ENCODE measurements at regions not wholly inside any gene's neighbourhood (a gene's known extent, or its start where the extent isn't known, plus 50 kb on each side); places are given as distances from the start of the nearest gene placed in this dataset.
A peak's percentile ranks its signal among the peaks of the same experiment; 100 is the strongest.
"Not testable (repeated sequence)": the region's sequence is repeated elsewhere in the genome, so short reads cannot be mapped to it uniquely, and the experiment has no call there.

DNA sequence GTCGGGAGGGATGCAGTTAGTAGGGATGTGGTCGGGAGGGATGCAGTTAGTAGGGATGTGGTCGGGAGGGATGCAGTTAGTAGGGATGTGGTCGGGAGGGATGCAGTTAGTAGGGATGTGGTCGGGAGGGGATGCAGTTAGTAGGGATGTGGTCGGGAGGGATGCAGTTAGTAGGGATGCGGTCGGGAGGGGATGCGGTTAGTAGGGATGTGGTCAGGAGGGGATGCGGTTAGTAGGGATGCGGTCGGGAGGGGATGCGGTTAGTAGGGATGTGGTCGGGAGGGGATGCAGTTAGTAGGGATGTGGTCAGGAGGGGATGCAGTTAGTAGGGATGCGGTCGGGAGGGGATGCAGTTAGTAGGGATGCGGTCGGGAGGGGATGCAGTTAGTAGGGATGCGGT, 96.2 kb downstream of the BDH1 start:
- DNase-seq (ENCODE audit: low spot score) = not testable (repeated sequence)

DNA sequence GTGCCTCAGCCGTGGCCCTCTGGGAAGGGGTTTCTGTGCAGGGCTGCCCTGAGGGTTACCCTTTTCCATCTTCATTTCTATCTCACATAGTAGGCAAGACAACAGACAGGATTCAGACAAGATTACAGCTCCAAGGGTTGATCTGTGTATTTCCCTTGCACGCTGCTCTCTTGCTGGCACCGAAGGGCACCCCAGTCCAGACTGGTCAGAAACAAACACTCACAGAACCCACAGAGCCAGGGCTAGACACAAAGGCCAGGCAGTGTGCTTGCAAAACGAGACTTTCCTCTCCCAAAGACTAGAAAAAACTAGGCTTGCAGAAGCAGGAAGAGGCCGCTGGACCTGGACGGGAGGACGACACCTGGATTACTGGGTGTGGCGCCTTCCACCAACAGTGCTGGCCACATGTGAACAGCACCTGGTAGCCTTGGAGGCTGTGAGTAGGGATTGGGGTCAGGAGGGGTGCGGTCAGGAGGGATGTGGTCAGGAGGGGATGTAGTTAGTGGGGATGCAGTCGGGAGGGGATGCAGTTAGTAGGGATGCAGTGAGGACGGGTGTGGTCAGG, 96.8 kb downstream of the BDH1 start:
- no peak for DNase-seq (ENCODE audit: low spot score)

DNA sequence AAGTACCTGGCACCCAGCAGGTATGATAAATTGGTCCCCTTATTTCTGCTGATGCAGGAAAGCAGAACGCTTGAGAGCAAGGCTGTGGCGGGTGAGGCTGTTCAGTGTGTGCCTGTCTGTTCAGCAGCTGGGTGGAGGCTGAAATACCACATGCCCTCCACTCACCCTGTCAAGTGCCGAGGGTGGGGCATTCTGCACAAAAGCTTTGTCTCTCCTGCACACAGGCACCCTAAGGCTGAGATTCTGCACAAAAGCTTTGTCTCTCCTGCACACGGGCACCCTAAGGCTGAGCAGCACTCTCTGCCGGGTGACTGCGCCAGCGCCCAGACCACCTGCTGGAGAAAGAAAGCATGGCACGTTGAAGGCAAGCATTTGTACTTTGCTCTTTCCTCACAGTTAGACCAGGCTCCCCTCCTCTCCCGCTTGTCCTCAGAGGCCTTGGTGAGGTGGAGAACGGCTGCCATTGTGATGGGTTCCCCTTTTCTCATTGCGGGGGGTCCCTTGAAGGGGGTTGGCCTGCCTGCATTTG, 97.5 kb downstream of the BDH1 start:
- DNase-seq (ENCODE audit: low spot score) = no peak

GRCh38 chr3:197456261-197457091, 99.3 kb downstream of the BDH1 start:
- peak; percentile 94 for DNase-seq (ENCODE audit: low spot score)

GRCh38 chr3:197454841-197455240, 100.9 kb downstream of the BDH1 start:
- DNase-seq (ENCODE audit: low spot score) = not testable (repeated sequence)

DNA sequence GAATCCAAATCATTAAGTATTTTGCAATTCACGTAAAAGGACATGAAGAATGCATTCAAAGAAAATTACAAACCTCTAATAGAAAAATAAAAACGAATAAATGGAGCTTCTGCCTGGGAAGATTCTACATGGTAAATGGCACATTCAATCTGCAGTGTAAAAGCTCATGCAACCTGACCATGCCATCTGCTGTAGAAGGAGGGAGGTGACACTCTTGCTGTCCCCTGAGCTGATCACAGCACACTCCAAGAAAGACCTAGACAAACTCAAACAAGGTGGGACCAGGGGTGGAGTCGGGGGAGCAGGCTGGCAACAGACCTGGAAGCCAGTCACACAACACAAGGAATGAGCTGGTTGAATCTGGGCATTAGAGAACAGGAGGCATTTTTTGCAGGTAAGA, 101.8 kb downstream of the BDH1 start:
- no peak for DNase-seq (ENCODE audit: low spot score)

- DNase-seq (ENCODE audit: low spot score) = no peak
Measured at GRCh38 chr3:197450810-197451209, 105.0 kb downstream of the BDH1 start.

DNA sequence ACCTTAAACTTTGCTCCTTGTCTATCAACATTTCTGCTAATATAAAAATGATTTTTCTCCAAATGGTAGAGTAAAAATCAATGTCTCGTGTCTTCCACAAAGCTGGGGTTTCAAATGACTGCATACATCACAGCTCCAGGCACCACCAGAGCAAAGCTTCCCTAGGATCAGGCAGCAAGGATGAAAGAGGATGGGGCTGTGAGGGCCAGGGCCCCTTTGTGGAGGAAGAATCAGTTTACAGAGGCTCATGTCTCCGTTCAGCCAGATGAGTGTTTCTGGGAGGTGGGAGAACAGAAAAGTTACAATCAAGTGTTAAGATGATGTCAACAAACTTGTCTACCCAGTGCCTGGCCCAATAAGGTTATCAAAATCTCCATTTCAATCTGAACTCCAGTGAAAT, 105.5 kb downstream of the BDH1 start:
- no peak for DNase-seq (ENCODE audit: low spot score)

GRCh38 chr3:197449181-197449580, 106.6 kb downstream of the BDH1 start:
- not testable (repeated sequence) for DNase-seq (ENCODE audit: low spot score)

GRCh38 chr3:197447781-197448180, 108.0 kb downstream of the BDH1 start:
- not testable (repeated sequence) for DNase-seq (ENCODE audit: low spot score)

DNA sequence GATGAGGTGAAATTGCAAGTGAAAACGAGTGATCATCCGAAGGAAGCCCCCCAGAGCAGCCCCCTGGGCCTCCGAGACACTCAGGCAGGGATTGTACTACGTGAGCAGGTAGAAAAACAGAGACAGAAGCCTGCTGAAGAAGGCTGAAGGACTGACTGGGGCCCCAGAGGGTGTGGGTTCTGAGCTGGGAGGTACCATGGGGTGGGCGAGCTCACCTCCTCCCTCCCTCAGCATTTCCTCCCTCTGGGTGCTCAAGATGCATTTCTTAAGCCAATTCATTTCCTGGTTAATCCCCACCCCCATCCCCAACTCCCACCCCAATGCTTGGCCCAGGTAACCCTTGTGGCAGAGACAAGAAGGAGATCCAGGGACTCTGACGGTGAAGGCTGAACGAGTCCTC, 108.7 kb downstream of the BDH1 start:
- DNase-seq (ENCODE audit: low spot score) = no peak

GRCh38 chr3:197446700-197447056, 109.1 kb downstream of the BDH1 start:
- no peak for DNase-seq (ENCODE audit: low spot score)

DNA sequence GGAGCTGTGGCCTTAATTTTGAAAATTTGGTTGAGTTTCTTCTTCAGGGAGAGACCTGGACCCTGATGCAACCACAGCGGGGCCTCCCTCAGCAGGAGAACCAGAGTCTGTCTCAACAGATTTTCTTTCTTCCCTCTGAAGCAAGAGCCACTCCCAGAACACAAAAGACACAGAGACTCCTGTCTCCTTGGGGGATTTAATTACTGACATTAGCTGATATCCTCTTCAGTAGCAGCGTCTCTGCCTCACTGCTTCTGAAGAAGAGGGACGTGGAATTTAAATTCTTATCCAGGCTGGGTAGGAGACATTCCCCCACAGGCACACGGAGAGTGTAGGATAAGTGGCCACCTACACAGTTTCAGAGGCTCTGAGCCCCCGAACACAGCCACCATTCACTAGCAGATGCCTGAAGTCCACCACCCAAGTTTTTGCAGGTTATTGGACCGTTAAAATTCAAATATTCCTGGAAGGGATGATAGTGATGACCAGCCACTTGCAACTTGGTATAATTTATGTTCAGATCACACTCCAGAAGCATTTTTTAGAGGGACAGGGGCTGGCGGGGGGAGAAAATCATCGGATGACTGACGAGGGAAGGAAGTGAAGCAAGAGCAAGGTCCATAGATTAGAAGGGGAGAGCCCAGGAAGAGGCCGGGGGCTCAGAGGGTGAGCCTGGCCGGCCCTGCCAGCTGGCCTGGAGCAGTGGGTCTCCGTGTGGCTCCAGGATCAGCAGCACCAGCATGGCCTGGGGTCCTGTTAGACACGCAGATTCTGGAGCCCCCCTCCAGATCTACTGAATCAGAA, 109.7 kb downstream of the BDH1 start:
- no peak for DNase-seq (ENCODE audit: low spot score)

DNA sequence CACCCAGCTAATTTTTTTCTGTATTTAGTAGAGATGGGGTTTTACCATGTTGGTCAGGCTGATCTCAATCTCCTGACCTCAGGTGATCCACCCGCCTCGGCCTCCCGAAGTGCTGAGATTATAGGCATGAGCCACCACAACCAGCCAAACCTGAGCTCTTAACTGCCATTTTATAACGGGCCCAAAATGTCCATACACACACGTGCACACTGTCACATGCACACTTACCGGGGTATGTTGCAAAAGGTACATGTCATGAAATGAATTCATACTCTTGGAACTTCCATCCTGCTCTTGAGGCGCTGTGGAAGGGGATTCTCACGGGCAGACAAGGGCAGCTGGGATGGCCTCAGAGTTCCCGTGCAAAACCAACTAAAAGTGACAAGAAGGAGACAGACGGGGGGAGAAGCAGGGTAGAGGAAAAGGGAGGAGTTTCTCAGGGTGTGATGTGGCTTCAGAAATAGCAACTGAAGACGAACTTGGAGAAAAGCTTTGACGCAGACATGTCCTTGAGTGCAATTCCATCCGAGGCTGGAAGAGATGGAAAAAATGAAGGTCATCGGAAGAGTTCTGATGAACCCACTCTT, 110.9 kb downstream of the BDH1 start:
- DNase-seq (ENCODE audit: low spot score) = no peak

DNA sequence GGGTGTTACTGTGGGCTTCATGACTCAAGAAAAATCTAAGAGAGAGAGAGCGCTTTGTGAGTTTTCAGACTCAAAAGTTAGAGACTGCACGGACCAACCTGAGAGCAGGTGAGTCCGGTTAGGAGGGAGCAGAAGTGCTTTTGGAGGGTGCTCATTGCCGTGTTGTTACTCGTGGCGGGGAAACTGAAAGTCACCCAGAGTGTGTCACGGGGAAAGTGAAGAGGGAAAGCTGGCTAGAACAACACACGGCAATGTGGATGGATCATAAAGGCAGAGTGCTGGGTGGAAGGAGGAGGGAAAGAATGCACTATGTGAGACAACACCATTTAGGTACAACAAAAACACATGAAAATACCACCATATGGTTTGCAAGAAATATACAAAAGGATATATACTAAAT, 112.3 kb downstream of the BDH1 start:
- DNase-seq (ENCODE audit: low spot score) = no peak

DNA sequence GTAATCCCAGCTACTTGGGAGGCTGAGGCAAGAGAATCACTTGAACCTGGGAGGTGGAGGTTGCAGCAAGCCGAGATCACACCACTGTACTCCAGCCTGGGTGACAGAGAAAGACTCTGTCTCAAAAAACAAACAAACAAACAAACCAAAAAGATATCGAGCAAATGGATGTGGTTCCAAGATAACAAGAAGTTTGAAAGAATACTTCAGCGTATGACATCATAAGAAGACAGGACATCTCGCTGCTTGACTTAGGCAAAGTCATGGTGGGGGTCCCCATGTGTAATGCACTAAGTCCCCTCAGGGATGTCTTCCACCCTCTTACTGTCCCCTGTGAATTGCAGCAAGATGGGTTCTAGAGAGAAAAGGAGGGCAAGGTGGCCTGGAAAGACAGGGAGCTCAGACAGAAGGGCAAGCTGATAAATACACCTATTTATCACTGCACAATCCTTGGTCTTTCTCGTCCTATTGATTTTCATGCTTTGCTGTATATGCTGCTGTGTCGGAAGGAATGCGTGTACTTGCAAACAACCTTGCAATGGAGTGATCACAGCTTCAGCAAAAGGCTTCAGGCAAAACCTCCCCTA, 115.0 kb downstream of the BDH1 start:
- no peak for DNase-seq (ENCODE audit: low spot score)

DNA sequence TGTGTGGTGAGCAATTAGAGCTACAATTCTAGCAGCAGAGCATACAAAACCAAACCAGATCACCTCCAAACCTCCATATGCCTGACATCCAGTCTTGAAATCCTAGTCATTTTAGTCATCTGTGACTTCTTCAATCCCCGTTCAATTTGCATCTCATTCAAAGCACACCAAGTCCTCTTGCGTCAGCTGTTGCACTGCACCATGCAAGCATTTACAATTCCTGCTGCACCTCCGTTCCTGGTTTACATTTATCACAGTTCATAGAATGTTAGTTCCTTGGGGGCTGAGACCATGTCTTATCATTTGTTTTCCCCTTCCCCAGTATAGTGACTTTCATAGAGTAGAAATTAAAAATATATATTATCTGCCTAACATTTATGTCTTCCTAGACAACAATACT, 116.9 kb downstream of the BDH1 start:
- DNase-seq (ENCODE audit: low spot score) = no peak

GRCh38 chr3:197435426-197435825, 120.3 kb downstream of the BDH1 start:
- DNase-seq (ENCODE audit: low spot score) = no peak

DNA sequence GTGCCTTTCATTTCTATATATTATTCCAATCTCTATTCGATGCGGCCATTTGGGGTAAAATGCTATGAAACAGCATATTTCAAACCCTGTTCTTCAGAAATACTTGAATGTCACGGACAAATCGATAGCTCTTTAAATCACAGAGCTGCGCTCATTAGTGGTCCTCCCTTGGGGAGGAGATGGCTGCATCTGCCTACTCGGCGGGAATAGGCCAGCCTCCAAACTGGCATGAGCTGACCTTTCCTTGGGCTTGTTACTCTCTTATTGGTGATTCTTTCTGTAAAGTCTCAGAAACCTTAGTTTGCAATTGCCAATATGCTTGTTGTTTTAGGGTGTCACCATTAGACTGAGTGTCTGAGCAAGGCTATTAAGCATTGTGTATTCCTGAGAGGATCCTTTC, 120.9 kb downstream of the BDH1 start:
- DNase-seq (ENCODE audit: low spot score) = no peak

- DNase-seq (ENCODE audit: low spot score) = no peak
Measured at GRCh38 chr3:197432384-197433127, 123.2 kb downstream of the BDH1 start.

DNA sequence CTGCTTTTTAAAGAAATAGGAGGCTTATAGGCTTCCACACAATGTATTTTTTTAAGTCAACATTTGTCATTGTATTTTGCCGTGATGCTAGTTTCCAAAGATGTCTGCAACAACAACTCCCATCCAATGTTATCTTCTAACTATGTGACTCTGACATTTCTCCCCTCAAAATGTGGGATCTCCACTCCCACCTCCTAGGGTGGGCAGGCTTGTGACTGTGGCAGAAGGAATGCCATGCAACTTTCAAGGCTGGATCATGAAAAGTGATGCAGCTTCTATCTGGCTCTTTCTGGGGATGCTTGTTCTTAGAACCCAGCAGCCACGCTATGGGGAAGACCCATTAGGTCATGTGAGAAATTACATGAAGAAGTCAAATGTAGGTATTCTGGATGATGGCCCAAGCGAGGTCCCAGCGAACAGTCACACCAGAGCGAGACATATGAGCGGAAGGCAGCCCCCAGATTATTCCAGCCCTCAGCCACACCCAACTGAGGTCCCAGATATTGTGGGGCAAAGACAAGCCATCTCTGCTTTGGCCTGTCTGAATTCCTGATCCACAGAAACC, 124.3 kb downstream of the BDH1 start:
- DNase-seq (ENCODE audit: low spot score) = peak; percentile 26

Measured in hepatic stellate cell (primary cell).